H1 (cell line): ENCODE measurements at regions not wholly inside any gene's neighbourhood (a gene's known extent, or its start where the extent isn't known, plus 50 kb on each side); places are given as distances from the start of the nearest gene placed in this dataset.

Experiments used
- CTCF ChIA-PET: fragments of 300-600 bp; sonication (Branson Sonifier 250); formaldehyde crosslinking; loops from one replicate; lab custom pipeline; 2021; ENCODE audit not compliant: partially characterized antibody; lab: Charles Lee
- POLR2A ChIA-PET: fragments of 300-600 bp; sonication (Branson Sonifier 250); formaldehyde crosslinking; loops from one replicate; lab custom pipeline; 2021; ENCODE audit warnings: inconsistent platforms; ENCODE audit not compliant: partially characterized antibody; lab: Charles Lee
- DNase-seq, 2 experiments: peaks; one replicate each; pipeline versions ENCODE4 v3.0.0 to v3.0.0-alpha.2; 2010 to 2022; ENCODE audit warnings: low spot score in 2 of 2, low read depth in 1 of 2, mixed read lengths in 1 of 2
- FAIRE-seq: peaks from 2 replicates; lab custom pipeline; 2011; peaks lifted over from hg19 to GRCh38; lab: Jason Lieb, UNC
- H2AFZ ChIP-seq: 2 replicates; pipeline ENCODE4 v1.8.1; 2012; ENCODE audit warnings: low read length, inconsistent platforms
- H2AK5ac ChIP-seq: 2 replicates; pipeline ENCODE4 v1.6.1; 2013; ENCODE audit warnings: low read depth, low read length
- H2BK120ac ChIP-seq: replicated peaks from 2 replicates; pipeline ENCODE3; 2013; ENCODE audit warnings: low read depth, low read length, inconsistent platforms
- H2BK12ac ChIP-seq: 2 replicates; pipeline ENCODE4 v1.6.1; 2013; ENCODE audit warnings: low read depth, low read length
- H2BK15ac ChIP-seq: 2 replicates; pipeline ENCODE4 v1.6.1; 2013; ENCODE audit warnings: low read length
- H2BK20ac ChIP-seq: 2 replicates; pipeline ENCODE4 v1.6.1; 2013; ENCODE audit warnings: low read length
- H2BK5ac ChIP-seq: 2 replicates; pipeline ENCODE4 v1.6.1; 2013; ENCODE audit warnings: low read depth, low read length
- H3K14ac ChIP-seq: 2 replicates; pipeline ENCODE4 v1.6.1; 2013; ENCODE audit warnings: inconsistent platforms; ENCODE audit not compliant: insufficient read length
- H3K18ac ChIP-seq: 2 replicates; pipeline ENCODE4 v1.6.1; 2013; ENCODE audit warnings: low read length; ENCODE audit errors: extremely low read depth
- H3K23ac ChIP-seq: 2 replicates; pipeline ENCODE4 v1.6.1; 2013; ENCODE audit warnings: inconsistent platforms; ENCODE audit not compliant: insufficient read length
- H3K23me2 ChIP-seq: 2 replicates; pipeline ENCODE4 v1.6.1; 2013; ENCODE audit warnings: low read depth, low read length
- H3K27ac ChIP-seq: 2 replicates; pipeline ENCODE4 v1.6.1; 2011; ENCODE audit warnings: low read depth, low read length, inconsistent platforms
- H3K27me3 ChIP-seq, 4 experiments: replicated peaks in 1 of 4; 1 replicate in 1 of 4; 2 replicates in 3 of 4; pipeline versions ENCODE4 v1.6.1 to v1.8.1; 2011 to 2013; ENCODE audit warnings: low read length in 3 of 4, mild to moderate bottlenecking in 3 of 4, inconsistent platforms in 2 of 4, mixed read lengths in 2 of 4, moderate library complexity in 1 of 4; ENCODE audit not compliant: control insufficient read depth in 3 of 4, insufficient read depth in 3 of 4; ENCODE audit errors: extremely low read depth in 1 of 4
- H3K36me3 ChIP-seq, 4 experiments: 2 replicates each; pipeline versions ENCODE4 v1.6.1 to v1.8.1; 2011 to 2013; ENCODE audit warnings: mild to moderate bottlenecking in 4 of 4, low read length in 3 of 4, moderate library complexity in 2 of 4, control low read depth in 1 of 4, inconsistent platforms in 1 of 4; ENCODE audit not compliant: insufficient read depth in 4 of 4, control insufficient read depth in 2 of 4
- H3K4ac ChIP-seq: replicated peaks from 2 replicates; pipeline ENCODE3; 2013; ENCODE audit warnings: low read length, low read depth, mixed read lengths, inconsistent platforms; ENCODE audit not compliant: insufficient read length
- H3K4me1 ChIP-seq, 4 experiments: replicated peaks in 1 of 4; 1 replicate in 1 of 4; 2 replicates in 3 of 4; pipeline versions ENCODE4 v1.6.1 to v1.8.1; 2011 to 2013; ENCODE audit warnings: low read length in 3 of 4, inconsistent platforms in 2 of 4, mixed read lengths in 1 of 4; ENCODE audit not compliant: insufficient read depth in 4 of 4, control insufficient read depth in 3 of 4
- H3K4me2 ChIP-seq, 2 experiments: 2 replicates each; pipeline versions ENCODE4 v1.6.1 to v1.8.1; 2011 to 2013; ENCODE audit warnings: low read depth in 2 of 2, low read length in 2 of 2, control low read depth in 1 of 2, inconsistent platforms in 1 of 2, mild to moderate bottlenecking in 1 of 2; ENCODE audit not compliant: insufficient read depth in 1 of 2
- H3K4me3 ChIP-seq, 4 experiments: fragments of 200-600, 300-600 bp in 1 of 4; sonication (generic), shearing (Covaris generic), sonication (Bioruptor Twin) in 1 of 4; 2 replicates each; pipeline versions ENCODE4 v1.5.1 to v1.8.1; 2011 to 2016; ENCODE audit warnings: low read length in 4 of 4, low read depth in 3 of 4, control low read depth in 2 of 4, inconsistent platforms in 2 of 4, mild to moderate bottlenecking in 2 of 4, mixed read lengths in 1 of 4, moderate library complexity in 1 of 4; ENCODE audit not compliant: insufficient read depth in 2 of 4; ENCODE audit errors: extremely low read depth in 1 of 4
- H3K56ac ChIP-seq: replicated peaks from 2 replicates; pipeline ENCODE3; 2013; ENCODE audit warnings: low read depth, mild to moderate bottlenecking, mixed read lengths, low read length, inconsistent platforms; ENCODE audit not compliant: insufficient read length
- H3K79me1 ChIP-seq: 2 replicates; pipeline ENCODE4 v1.6.1; 2013; ENCODE audit warnings: low read depth, low read length, control low read depth
- H3K79me2 ChIP-seq, 2 experiments: 2 replicates each; pipeline versions ENCODE4 v1.6.1 to v1.8.1; 2012 to 2013; ENCODE audit warnings: low read length in 2 of 2, mild to moderate bottlenecking in 2 of 2, inconsistent platforms in 1 of 2; ENCODE audit not compliant: insufficient read depth in 2 of 2, control insufficient read depth in 1 of 2
- H3K9ac ChIP-seq, 4 experiments: replicated peaks in 1 of 4; 1 replicate in 1 of 4; 2 replicates in 3 of 4; pipeline versions ENCODE4 v1.6.1 to v1.8.1; 2011 to 2013; ENCODE audit warnings: low read depth in 3 of 4, low read length in 3 of 4, control low read depth in 2 of 4, mild to moderate bottlenecking in 2 of 4, moderate library complexity in 2 of 4, inconsistent platforms in 1 of 4; ENCODE audit errors: extremely low read depth in 1 of 4
- H3K9me3 ChIP-seq, 2 experiments: 2 replicates each; pipeline versions ENCODE4 v1.6.1 to v1.8.1; 2012 to 2013; ENCODE audit warnings: mild to moderate bottlenecking in 2 of 2, moderate library complexity in 2 of 2, control low read depth in 1 of 2, inconsistent platforms in 1 of 2, low read depth in 1 of 2, low read length in 1 of 2, mixed read lengths in 1 of 2; ENCODE audit not compliant: insufficient read depth in 2 of 2
- H4K20me1 ChIP-seq, 2 experiments: replicated peaks in 1 of 2; 2 replicates each; pipeline versions ENCODE3 to v1.8.1; 2011 to 2013; ENCODE audit warnings: inconsistent platforms in 2 of 2, low read length in 2 of 2, mild to moderate bottlenecking in 1 of 2; ENCODE audit not compliant: insufficient read depth in 2 of 2, control insufficient read depth in 1 of 2
- H4K5ac ChIP-seq: 2 replicates; pipeline ENCODE4 v1.6.1; 2013; ENCODE audit warnings: low read length, low read depth, mixed read lengths, inconsistent platforms; ENCODE audit not compliant: insufficient read length
- H4K8ac ChIP-seq: 2 replicates; pipeline ENCODE4 v1.8.0; 2013; ENCODE audit warnings: mild to moderate bottlenecking, moderate library complexity, low read length, inconsistent platforms; ENCODE audit not compliant: insufficient read depth; ENCODE audit errors: extremely low read depth
- H4K91ac ChIP-seq: replicated peaks from 2 replicates; pipeline ENCODE3; 2013; ENCODE audit warnings: low read length, mixed read lengths, inconsistent platforms; ENCODE audit not compliant: insufficient read length
- BACH1 ChIP-seq: IDR thresholded peaks from 2 replicates; pipeline ENCODE4 v1.6.1; 2012; ENCODE audit warnings: low read length, improper control_type of control experiment
- EGR1 ChIP-seq: IDR thresholded peaks from 2 replicates; pipeline ENCODE4 v1.6.1; 2011; ENCODE audit warnings: low read depth, low read length, borderline replicate concordance
- HDAC2 ChIP-seq, 2 experiments: fragments of 300-600 bp in 1 of 2; sonication (generic) in 1 of 2; IDR thresholded peaks; 2 replicates each; pipeline ENCODE4 v1.6.1; 2011 to 2012; ENCODE audit warnings: low read depth in 2 of 2, low read length in 2 of 2, mild to moderate bottlenecking in 2 of 2, moderate library complexity in 2 of 2, borderline replicate concordance in 1 of 2, inconsistent platforms in 1 of 2
- KDM5A ChIP-seq: fragments of 200-600 bp; IDR thresholded peaks from 2 replicates; pipeline ENCODE4 v1.7.1; 2012; ENCODE audit warnings: mild to moderate bottlenecking, low read length, inconsistent platforms, mixed read lengths
- MAFK ChIP-seq: IDR thresholded peaks from 2 replicates; pipeline ENCODE4 v1.6.1; 2012; ENCODE audit warnings: low read depth, mild to moderate bottlenecking, improper control_type of control experiment, low read length
- POLR2A ChIP-seq, 2 experiments: IDR thresholded peaks; 1 replicate in 1 of 2; 2 replicates in 1 of 2; pipeline ENCODE4 v1.6.1; 2011; ENCODE audit warnings: low read depth in 2 of 2, low read length in 2 of 2, mild to moderate bottlenecking in 2 of 2; ENCODE audit errors: control extremely low read depth in 1 of 2
- RAD21 ChIP-seq, 2 experiments: IDR thresholded peaks in 1 of 2; conservative IDR thresholded peaks in 1 of 2; 2 replicates each; pipeline ENCODE4 v1.6.1; 2011; ENCODE audit warnings: low read depth in 2 of 2, low read length in 2 of 2, improper control_type of control experiment in 1 of 2, inconsistent platforms in 1 of 2, mild to moderate bottlenecking in 1 of 2, moderate library complexity in 1 of 2
- SAP30 ChIP-seq: fragments of 300-600 bp; sonication (generic); IDR thresholded peaks from 2 replicates; pipeline ENCODE4 v1.7.1; 2012; ENCODE audit warnings: low read length, moderate library complexity, mild to moderate bottlenecking, inconsistent platforms; ENCODE audit not compliant: insufficient read depth, insufficient replicate concordance
- SP4 ChIP-seq: IDR thresholded peaks from 2 replicates; pipeline ENCODE4 v1.6.1; 2012; ENCODE audit warnings: low read length, inconsistent platforms
- YY1 ChIP-seq: IDR thresholded peaks from 2 replicates; pipeline ENCODE4 v1.6.1; 2011; ENCODE audit warnings: low read depth, mild to moderate bottlenecking, low read length
- WGBS, 2 experiments: shearing (Covaris generic) in 1 of 2; methylation state at CpG; one replicate each; pipeline versions ENCODE4 v1.1.6 to v1.1.7; 2013 to 2015; ENCODE audit warnings: low lambda C conversion rate in 2 of 2, mixed read lengths in 2 of 2, inconsistent platforms in 1 of 2, low coverage in 1 of 2, missing lambda C conversion rate in 1 of 2; ENCODE audit not compliant: insufficient replicate concordance in 2 of 2, insufficient coverage in 1 of 2, insufficient read length in 1 of 2; ENCODE audit errors: extremely low coverage in 1 of 2, missing lambda C conversion rate in 1 of 2; 5-methylcytosine and 5-hydroxymethylcytosine counted together
- TF ChIP-seq, protein P1 (sequence below), 3 experiments: IDR thresholded peaks; 1 replicate in 2 of 3; 2 replicates in 1 of 3; pipeline versions ENCODE4 v1.5.1 to v1.6.1; 2011; ENCODE audit warnings: low read length in 3 of 3, mild to moderate bottlenecking in 3 of 3, inconsistent platforms in 2 of 3, low read depth in 1 of 3, moderate library complexity in 1 of 3; ENCODE audit not compliant: insufficient read depth in 1 of 3; ENCODE audit errors: control extremely low read depth in 1 of 3

DNA sequence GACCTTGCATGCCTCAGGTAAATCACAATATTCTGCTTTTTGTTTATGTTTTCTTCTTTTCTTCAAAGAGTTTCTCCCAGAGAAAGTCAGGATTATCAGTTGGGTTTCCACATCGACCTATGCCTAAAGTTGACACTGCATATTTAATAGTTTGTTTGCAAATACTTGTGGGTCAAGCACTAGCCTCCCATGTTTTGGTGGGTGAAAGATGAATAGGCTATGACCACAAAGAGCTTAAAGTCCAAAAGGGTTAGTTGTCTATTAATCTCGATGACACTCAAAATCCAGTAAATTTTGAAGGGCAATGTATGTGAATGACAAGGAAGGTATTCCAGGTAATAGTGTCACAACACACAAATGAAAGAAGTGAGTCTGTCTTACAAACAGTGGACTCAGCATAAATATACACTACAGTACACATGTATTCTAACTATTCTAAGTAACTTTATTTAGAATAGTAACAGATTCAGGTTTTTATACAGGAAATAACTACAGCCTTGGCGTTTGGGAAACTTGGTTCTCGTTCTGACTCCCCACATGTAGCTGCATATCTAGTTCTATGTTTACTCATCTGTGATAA is 667.1 kb downstream of the PCDH17 start:
- H2BK20ac ChIP-seq, result no peak overlapping the region
- DNase-seq (no peak), FAIRE-seq (no peak)
- H3K79me2 ChIP-seq, result no peaks in the 10 kb centered on the region
- H4K20me1 ChIP-seq, result no peaks in the 10 kb centered on the region
- no peak overlapping the region for H2AK5ac ChIP-seq
- no peak overlapping the region for H2BK120ac ChIP-seq
- no peaks in the 10 kb centered on the region for H3K79me1 ChIP-seq
- no peak overlapping the region for H2BK5ac ChIP-seq
- no peak overlapping the region for H3K4me2 ChIP-seq
- no peak overlapping the region for H3K4me3 ChIP-seq
- H3K18ac ChIP-seq, result no peak overlapping the region
- H3K27me3 ChIP-seq, result no peaks in the 10 kb centered on the region
- no peak overlapping the region for H3K9ac ChIP-seq
- no peak overlapping the region for H3K23ac ChIP-seq
- no peak overlapping the region for H3K27ac ChIP-seq
- ChIA-PET CTCF (interaction anchor here (0.6 to 0.7 kb wide), 2 partner anchors 666 to 675 kb away, joined by 3 read pairs; no protein-coding TSS in a partner anchor), POLR2A (no interaction called here)
- no peak overlapping the region for H3K56ac ChIP-seq
- no peak overlapping the region for H3K4ac ChIP-seq
- H2BK12ac ChIP-seq, result no peak overlapping the region
- H2BK15ac ChIP-seq, result no peak overlapping the region
- H3K9me3 ChIP-seq, result no peaks in the 10 kb centered on the region
- H4K8ac ChIP-seq, result no peak overlapping the region
- H3K4me1 ChIP-seq, result no peaks in the 10 kb centered on the region
- H4K5ac ChIP-seq, result no peak overlapping the region
- no peaks in the 10 kb centered on the region for H3K36me3 ChIP-seq
- H3K14ac ChIP-seq, result no peak overlapping the region
- 86% methylated on average over 4 of the region's 4 CpGs; no CpG with 5 or more reads in 1 of the 2 experiments for WGBS, 2 experiments
- H3K23me2 ChIP-seq, result no peaks in the 10 kb centered on the region
- H4K91ac ChIP-seq, result no peak overlapping the region
- H2AFZ ChIP-seq, result no peak overlapping the region
- TF ChIP-seq SP4 (no peak), HDAC2 (IDR thresholded peaks at IDR 0.05; ENCODE audit: borderline replicate concordance in 1 of 2, low read depth in 2 of 2, low read length in 2 of 2) (no peak), SAP30 (no peak), EGR1 (no peak), YY1 (no peak), KDM5A (no peak), MAFK (no peak), RAD21 (IDR thresholded peaks at IDR 0.05 in 1 of 2, conservative IDR thresholded peaks at IDR 0.05 in 1 of 2; ENCODE audit: low read depth in 2 of 2, low read length in 2 of 2) (no peak), BACH1 (no peak), POLR2A (IDR thresholded peaks at IDR 0.05; ENCODE audit: control extremely low read depth in 1 of 2, low read depth in 2 of 2, low read length in 2 of 2) (no peak)
- TF ChIP-seq, protein P1, sequence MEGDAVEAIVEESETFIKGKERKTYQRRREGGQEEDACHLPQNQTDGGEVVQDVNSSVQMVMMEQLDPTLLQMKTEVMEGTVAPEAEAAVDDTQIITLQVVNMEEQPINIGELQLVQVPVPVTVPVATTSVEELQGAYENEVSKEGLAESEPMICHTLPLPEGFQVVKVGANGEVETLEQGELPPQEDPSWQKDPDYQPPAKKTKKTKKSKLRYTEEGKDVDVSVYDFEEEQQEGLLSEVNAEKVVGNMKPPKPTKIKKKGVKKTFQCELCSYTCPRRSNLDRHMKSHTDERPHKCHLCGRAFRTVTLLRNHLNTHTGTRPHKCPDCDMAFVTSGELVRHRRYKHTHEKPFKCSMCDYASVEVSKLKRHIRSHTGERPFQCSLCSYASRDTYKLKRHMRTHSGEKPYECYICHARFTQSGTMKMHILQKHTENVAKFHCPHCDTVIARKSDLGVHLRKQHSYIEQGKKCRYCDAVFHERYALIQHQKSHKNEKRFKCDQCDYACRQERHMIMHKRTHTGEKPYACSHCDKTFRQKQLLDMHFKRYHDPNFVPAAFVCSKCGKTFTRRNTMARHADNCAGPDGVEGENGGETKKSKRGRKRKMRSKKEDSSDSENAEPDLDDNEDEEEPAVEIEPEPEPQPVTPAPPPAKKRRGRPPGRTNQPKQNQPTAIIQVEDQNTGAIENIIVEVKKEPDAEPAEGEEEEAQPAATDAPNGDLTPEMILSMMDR (IDR thresholded peaks at IDR 0.05; ENCODE audit: control extremely low read depth in 1 of 3, insufficient read depth in 1 of 3, low read depth in 1 of 3, low read length in 3 of 3), result no peak
